ENCODE measurements at regions not wholly inside any gene's neighbourhood (a gene's known extent, or its start where the extent isn't known, plus 50 kb on each side); places are given as distances from the start of the nearest gene placed in this dataset.

- TF ChIP-seq, protein P1, sequence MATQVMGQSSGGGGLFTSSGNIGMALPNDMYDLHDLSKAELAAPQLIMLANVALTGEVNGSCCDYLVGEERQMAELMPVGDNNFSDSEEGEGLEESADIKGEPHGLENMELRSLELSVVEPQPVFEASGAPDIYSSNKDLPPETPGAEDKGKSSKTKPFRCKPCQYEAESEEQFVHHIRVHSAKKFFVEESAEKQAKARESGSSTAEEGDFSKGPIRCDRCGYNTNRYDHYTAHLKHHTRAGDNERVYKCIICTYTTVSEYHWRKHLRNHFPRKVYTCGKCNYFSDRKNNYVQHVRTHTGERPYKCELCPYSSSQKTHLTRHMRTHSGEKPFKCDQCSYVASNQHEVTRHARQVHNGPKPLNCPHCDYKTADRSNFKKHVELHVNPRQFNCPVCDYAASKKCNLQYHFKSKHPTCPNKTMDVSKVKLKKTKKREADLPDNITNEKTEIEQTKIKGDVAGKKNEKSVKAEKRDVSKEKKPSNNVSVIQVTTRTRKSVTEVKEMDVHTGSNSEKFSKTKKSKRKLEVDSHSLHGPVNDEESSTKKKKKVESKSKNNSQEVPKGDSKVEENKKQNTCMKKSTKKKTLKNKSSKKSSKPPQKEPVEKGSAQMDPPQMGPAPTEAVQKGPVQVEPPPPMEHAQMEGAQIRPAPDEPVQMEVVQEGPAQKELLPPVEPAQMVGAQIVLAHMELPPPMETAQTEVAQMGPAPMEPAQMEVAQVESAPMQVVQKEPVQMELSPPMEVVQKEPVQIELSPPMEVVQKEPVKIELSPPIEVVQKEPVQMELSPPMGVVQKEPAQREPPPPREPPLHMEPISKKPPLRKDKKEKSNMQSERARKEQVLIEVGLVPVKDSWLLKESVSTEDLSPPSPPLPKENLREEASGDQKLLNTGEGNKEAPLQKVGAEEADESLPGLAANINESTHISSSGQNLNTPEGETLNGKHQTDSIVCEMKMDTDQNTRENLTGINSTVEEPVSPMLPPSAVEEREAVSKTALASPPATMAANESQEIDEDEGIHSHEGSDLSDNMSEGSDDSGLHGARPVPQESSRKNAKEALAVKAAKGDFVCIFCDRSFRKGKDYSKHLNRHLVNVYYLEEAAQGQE (IDR thresholded peaks at IDR 0.05; ENCODE audit: insufficient read depth in 1 of 2, low read depth in 2 of 2, low read length in 1 of 2) = no peak
- TF ChIP-seq SIN3A (IDR thresholded peaks at IDR 0.05; ENCODE audit: borderline replicate concordance, insufficient read depth, low read depth, low read length) (no peak), TCF7L2 (IDR thresholded peaks at IDR 0.05; ENCODE audit: low read depth, low read length) (no peak), POLR2AphosphoS5 (IDR thresholded peaks at IDR 0.05; ENCODE audit: low read depth, low read length) (no peak)
- TF ChIP-seq, protein P2, sequence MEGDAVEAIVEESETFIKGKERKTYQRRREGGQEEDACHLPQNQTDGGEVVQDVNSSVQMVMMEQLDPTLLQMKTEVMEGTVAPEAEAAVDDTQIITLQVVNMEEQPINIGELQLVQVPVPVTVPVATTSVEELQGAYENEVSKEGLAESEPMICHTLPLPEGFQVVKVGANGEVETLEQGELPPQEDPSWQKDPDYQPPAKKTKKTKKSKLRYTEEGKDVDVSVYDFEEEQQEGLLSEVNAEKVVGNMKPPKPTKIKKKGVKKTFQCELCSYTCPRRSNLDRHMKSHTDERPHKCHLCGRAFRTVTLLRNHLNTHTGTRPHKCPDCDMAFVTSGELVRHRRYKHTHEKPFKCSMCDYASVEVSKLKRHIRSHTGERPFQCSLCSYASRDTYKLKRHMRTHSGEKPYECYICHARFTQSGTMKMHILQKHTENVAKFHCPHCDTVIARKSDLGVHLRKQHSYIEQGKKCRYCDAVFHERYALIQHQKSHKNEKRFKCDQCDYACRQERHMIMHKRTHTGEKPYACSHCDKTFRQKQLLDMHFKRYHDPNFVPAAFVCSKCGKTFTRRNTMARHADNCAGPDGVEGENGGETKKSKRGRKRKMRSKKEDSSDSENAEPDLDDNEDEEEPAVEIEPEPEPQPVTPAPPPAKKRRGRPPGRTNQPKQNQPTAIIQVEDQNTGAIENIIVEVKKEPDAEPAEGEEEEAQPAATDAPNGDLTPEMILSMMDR (IDR thresholded peaks at IDR 0.05) = no peak
Observed at GRCh38 chr2:48886919-48887318, 131.4 kb upstream of the LHCGR start.
